Pulmonary artery endothelial cell (primary cell): ENCODE measurements at regions not wholly inside any gene's neighbourhood (a gene's known extent, or its start where the extent isn't known, plus 50 kb on each side); places are given as distances from the start of the nearest gene placed in this dataset.
"Not testable (repeated sequence)": the region's sequence is repeated elsewhere in the genome, so short reads cannot be mapped to it uniquely, and the experiment has no call there.

Experiments
- DNase-seq: peaks from one replicate; pipeline ENCODE4 v3.0.0-alpha.2; 2011; ENCODE audit warnings: low read depth, low spot score

- no peak for DNase-seq
These were observed 522.4 kb upstream of the NAALADL2 start for GRCh38 chr3:174336784-174337183.

GRCh38 chr3:174337227-174337626 lies 521.9 kb upstream of the NAALADL2 start:
- DNase-seq = no peak

GRCh38 chr3:174340624-174341587 lies 518.2 kb upstream of the NAALADL2 start:
- no peak for DNase-seq

- no peak for DNase-seq
These were observed 517.0 kb upstream of the NAALADL2 start for GRCh38 chr3:174342171-174342570.

GRCh38 chr3:174342941-174343501 lies 516.1 kb upstream of the NAALADL2 start:
- DNase-seq = no peak

- DNase-seq = no peak
These were observed 513.0 kb upstream of the NAALADL2 start for GRCh38 chr3:174346141-174346540.

- no peak for DNase-seq
These were observed 512.6 kb upstream of the NAALADL2 start for GRCh38 chr3:174346571-174346970.

GRCh38 chr3:174347474-174348138 lies 511.5 kb upstream of the NAALADL2 start:
- no peak for DNase-seq

- DNase-seq = no peak
These were observed 506.9 kb upstream of the NAALADL2 start for GRCh38 chr3:174352227-174352626.

- DNase-seq = no peak
These were observed 503.6 kb upstream of the NAALADL2 start for GRCh38 chr3:174355505-174355904.

DNA sequence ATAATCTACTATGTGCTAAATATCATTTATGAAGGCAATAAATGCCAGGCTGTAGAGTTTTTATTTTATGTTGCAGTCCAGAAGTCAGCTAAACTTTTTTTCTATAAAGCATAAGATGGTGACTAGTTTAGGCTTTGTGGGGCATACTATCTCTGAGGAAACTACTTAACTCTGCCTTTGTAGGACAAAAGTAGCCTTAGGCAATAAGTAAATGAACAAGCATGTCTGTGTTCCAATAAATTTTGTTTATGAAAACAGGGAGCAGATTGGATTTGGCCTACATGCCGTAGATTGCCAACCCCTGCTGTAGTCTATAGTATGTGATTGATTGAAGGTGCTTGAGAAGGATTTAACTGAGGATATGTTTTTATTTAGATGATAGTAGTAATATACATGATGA lies 502.5 kb upstream of the NAALADL2 start:
- DNase-seq = no peak

DNA sequence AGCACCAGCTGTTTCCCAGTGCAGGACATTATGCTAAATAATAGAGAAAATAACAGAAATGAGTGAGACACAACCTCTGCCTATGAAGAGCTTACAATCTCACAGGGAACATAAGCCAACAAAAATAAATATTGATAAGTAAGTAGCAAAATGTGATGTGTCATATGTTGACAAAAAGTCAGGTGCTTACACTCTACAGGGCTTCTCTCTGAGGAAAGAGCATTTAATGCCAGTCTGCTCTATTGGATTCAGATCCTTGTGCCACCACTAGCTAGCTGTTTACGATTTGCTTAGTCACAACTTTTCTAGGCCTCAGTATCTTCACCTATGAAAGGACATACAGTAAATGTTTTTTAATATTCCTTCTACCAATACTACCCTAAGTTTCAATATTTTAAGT lies 500.9 kb upstream of the NAALADL2 start:
- no peak for DNase-seq

- no peak for DNase-seq
These were observed 496.6 kb upstream of the NAALADL2 start for GRCh38 chr3:174362556-174362955.

DNA sequence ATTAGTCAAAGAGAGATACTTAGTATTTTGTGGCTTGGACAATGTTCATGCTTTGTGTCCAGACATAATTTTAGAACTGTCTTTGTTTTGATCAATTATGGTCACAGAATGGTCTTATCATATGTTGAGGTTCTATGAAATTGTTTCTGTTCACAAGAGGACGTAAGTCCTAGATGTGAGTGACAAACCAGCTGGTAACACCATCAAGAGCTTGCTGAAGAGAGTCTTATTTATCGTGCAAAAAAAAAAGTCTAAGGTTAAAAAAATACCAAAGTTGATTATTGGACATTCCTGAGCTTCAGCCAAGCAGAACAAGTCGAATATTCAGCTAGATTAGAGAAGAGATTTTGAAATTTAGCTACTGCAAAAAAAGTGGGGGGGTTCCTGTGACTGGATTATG lies 495.9 kb upstream of the NAALADL2 start:
- no peak for DNase-seq

DNA sequence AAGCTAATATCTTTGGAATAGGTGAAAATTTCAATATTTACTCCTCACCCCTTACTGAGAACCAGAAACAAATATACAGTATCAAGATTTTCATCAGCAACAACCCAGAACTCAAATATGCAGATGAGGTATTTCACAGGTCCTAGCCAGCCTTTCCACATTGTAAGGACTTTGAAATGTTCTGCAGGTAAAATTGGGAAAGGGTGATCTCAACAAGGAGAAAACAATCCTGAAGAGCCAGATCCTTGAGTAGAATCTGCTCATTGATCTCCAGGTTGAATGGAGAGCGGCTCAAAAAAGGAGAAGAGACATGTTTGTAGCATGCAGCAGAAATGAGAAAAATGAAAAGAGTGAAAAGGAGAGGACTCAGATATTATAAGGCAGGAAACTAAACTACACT lies 493.3 kb upstream of the NAALADL2 start:
- no peak for DNase-seq

- not testable (repeated sequence) for DNase-seq
These were observed 492.2 kb upstream of the NAALADL2 start for GRCh38 chr3:174366904-174367303.

DNA sequence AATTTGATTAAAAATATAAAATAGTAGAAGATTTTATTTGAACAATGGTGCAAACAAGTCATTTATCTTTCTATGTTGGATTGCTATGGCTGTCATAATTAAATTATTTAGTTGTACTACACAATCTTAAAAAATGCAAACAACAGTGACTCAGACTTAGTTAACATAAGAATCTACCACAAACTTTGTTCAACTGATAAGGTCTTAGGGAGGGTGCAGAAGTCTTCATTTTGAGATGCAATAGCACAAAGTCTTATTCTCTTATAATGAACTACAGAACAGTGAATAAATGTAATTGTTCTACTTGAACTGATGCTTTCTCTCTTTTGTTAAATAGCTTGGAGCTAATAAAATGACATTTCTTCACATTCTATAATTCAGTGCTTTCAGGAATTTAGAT lies 482.8 kb upstream of the NAALADL2 start:
- no peak for DNase-seq

DNA sequence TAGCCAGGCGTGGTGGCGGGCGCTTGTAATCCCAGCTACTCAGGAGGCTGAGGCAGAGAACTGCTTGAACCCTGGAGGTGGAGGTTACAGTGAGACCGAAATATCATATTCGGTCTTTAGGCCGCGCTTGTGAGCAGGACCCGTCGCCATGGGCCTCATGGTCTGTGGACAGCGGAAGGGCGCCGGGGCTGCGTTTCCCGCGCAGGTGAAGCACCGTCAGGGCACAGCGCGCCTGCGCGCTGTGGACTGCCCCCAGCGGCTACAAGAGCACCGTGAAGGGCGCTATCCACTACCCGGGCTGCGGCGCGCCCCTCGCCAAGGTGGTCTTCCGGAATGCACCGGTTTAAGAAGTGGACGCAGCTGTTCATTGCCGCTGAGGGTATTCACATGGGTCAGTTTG lies 482.0 kb upstream of the NAALADL2 start:
- DNase-seq = no peak

DNA sequence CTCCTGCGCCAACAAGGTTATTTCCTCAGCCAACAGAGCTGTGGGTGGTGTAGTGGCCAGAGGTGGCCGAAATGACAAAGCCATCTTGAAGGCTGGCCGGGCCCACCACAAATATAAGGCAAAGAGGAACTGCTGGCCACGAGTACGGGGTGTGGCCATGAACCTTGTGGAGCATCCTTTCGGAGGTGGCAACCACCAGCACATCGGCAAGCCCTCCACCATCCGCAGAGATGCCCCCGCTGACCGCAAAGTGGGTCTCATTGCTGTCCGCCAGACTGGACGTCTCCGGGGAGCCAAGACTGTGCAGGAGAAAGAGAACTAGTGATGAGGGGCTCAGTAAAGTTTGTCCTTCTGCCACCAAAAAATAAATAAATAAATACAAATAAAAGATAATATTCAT lies 481.4 kb upstream of the NAALADL2 start:
- DNase-seq = no peak

- DNase-seq = no peak
These were observed 476.3 kb upstream of the NAALADL2 start for GRCh38 chr3:174382878-174383277.

DNA sequence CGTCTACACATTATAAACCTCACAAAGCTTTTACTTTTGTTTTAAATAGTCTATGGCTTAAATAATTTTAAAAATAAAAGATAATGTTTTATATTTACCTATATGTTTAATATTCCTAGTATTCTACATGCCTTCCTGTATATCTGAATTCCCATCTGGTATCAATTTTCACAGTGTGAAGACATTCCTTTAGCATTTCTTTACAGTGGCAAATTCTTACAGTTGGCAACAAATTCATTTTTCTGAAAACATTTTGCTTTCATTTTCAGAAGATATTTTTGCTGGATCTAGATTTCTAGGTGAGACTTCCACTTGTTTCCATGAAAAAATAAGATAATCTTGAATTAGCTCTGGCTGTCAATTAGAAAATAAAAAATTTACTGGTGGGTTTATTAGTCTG lies 471.4 kb upstream of the NAALADL2 start:
- no peak for DNase-seq

- DNase-seq = no peak
These were observed 461.3 kb upstream of the NAALADL2 start for GRCh38 chr3:174397848-174398247.
